HEK293T (cell line): ENCODE measurements at regions not wholly inside any gene's neighbourhood (a gene's known extent, or its start where the extent isn't known, plus 50 kb on each side); places are given as distances from the start of the nearest gene placed in this dataset.

Experiments
- CTCF ChIA-PET: fragments of 350-600 bp; formaldehyde crosslinking; extraction: SDS; loops from one replicate; lab custom pipeline; 2021; ENCODE audit warnings: antibody characterized with exemption, inconsistent platforms; lab: Yijun Ruan, JAX
- POLR2A ChIA-PET: fragments of 350-600 bp; formaldehyde crosslinking; extraction: SDS; loops from one replicate; lab custom pipeline; 2020; ENCODE audit warnings: antibody characterized with exemption, inconsistent platforms; lab: Yijun Ruan, JAX
- DNase-seq: peaks from one replicate; pipeline ENCODE4 v3.0.0; 2012; ENCODE audit warnings: mixed read lengths; ENCODE audit errors: extremely low spot score
- ARNT ChIP-seq: fragments of 450-650 bp; IDR thresholded peaks from 2 replicates; pipeline ENCODE4 v1.6.1; 2017; ENCODE audit warnings: mild to moderate bottlenecking
- BHLHE40 ChIP-seq: fragments of 450-650 bp; IDR thresholded peaks from 2 replicates; pipeline ENCODE4 v1.6.1; 2016; ENCODE audit warnings: mild to moderate bottlenecking, moderate library complexity, borderline replicate concordance
- CTBP1 ChIP-seq: fragments of 450-650 bp; IDR thresholded peaks from 2 replicates; pipeline ENCODE4 v1.6.1; 2016; ENCODE audit warnings: borderline replicate concordance
- ELF4 ChIP-seq: fragments of 450-650 bp; IDR thresholded peaks from 2 replicates; pipeline ENCODE4 v1.6.1; 2017; ENCODE audit warnings: antibody characterized with exemption
- FOXA1 ChIP-seq: fragments of 450-650 bp; IDR thresholded peaks from 2 replicates; pipeline ENCODE4 v1.6.1; 2016; ENCODE audit warnings: mild to moderate bottlenecking
- FOXK2 ChIP-seq: fragments of 450-650 bp; IDR thresholded peaks from 2 replicates; pipeline ENCODE4 v1.6.1; 2016; ENCODE audit warnings: mild to moderate bottlenecking
- FOXM1 ChIP-seq: fragments of 450-650 bp; IDR thresholded peaks from 2 replicates; pipeline ENCODE4 v1.6.1; 2017; ENCODE audit warnings: mild to moderate bottlenecking, borderline replicate concordance
- HDGF ChIP-seq: fragments of 450-650 bp; IDR thresholded peaks from 2 replicates; pipeline ENCODE4 v1.6.1; 2017; ENCODE audit warnings: antibody characterized with exemption, borderline replicate concordance
- L3MBTL2 ChIP-seq: fragments of 450-650 bp; conservative IDR thresholded peaks from 2 replicates; pipeline ENCODE4 v1.6.1; 2016; ENCODE audit warnings: mild to moderate bottlenecking
- LEF1 ChIP-seq: fragments of 450-650 bp; IDR thresholded peaks from 2 replicates; pipeline ENCODE4 v1.6.1; 2017; ENCODE audit warnings: mild to moderate bottlenecking, borderline replicate concordance
- NFRKB ChIP-seq: fragments of 450-650 bp; IDR thresholded peaks from 2 replicates; pipeline ENCODE4 v1.6.1; 2016; ENCODE audit warnings: mild to moderate bottlenecking, moderate library complexity
- SP1 ChIP-seq: fragments of 450-650 bp; IDR thresholded peaks from 2 replicates; pipeline ENCODE4 v1.6.1; 2017
- SUZ12 ChIP-seq: fragments of 450-650 bp; IDR thresholded peaks from 2 replicates; pipeline ENCODE4 v1.6.1; 2016; ENCODE audit warnings: mild to moderate bottlenecking
- TARDBP ChIP-seq: fragments of 450-650 bp; IDR thresholded peaks from 2 replicates; pipeline ENCODE4 v1.6.1; 2016
- ZNF384 ChIP-seq: fragments of 450-650 bp; IDR thresholded peaks from 2 replicates; pipeline ENCODE4 v1.6.1; 2016
- TF ChIP-seq, protein P1 (sequence below): fragments of 450-650 bp; IDR thresholded peaks from 2 replicates; pipeline ENCODE4 v1.6.1; 2016

GRCh38 chr13:107650081-107650701, 565.1 kb downstream of the LIG4 start:
- TF ChIP-seq TARDBP, result no peak
- TF ChIP-seq ELF4, result no peak
- TF ChIP-seq NFRKB, result no peak
- TF ChIP-seq ZNF384, result no peak
- TF ChIP-seq SP1, result no peak
- no peak for TF ChIP-seq ARNT
- no peak for TF ChIP-seq L3MBTL2
- no peak for TF ChIP-seq FOXM1
- TF ChIP-seq BHLHE40, result no peak
- no peak for TF ChIP-seq FOXA1
- no peak for TF ChIP-seq SUZ12
- TF ChIP-seq HDGF, result no peak
- no peak for TF ChIP-seq FOXK2
- TF ChIP-seq, protein P1, sequence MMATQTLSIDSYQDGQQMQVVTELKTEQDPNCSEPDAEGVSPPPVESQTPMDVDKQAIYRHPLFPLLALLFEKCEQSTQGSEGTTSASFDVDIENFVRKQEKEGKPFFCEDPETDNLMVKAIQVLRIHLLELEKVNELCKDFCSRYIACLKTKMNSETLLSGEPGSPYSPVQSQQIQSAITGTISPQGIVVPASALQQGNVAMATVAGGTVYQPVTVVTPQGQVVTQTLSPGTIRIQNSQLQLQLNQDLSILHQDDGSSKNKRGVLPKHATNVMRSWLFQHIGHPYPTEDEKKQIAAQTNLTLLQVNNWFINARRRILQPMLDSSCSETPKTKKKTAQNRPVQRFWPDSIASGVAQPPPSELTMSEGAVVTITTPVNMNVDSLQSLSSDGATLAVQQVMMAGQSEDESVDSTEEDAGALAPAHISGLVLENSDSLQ, result no peak
- no peak for TF ChIP-seq LEF1
- no peak for TF ChIP-seq CTBP1
- CTCF ChIA-PET, result interaction anchor here (0.6 to 0.8 kb wide), 4 partner anchors 9 to 439 kb away, joined by 3 to 4 read pairs (median 3); no protein-coding TSS in a partner anchor
- POLR2A ChIA-PET, result no interaction called here
- DNase-seq, result peak; percentile 14

DNA sequence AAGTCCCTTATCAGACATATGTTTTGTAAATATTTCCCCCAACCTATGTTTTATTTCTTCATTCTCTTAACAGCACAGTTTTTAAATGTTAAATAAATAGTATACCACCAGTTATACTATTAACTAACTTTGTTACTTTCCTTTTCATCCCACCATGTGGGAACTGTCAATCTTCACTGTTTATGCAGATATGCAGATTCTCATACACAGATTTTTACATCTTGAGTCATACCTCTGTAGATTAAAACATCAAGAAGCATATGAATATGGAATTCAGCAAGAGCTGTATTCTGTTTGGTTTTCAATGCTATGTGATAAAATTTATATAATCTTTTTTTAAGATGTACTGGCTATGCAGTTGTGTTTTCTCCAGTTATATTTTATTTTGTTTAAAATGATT, 566.3 kb downstream of the LIG4 start:
- DNase-seq, result no peak
- POLR2A ChIA-PET, result no interaction called here
- CTCF ChIA-PET, result no interaction called here
- TF ChIP-seq NFRKB (no peak), ZNF384 (no peak), HDGF (no peak), FOXK2 (no peak), ELF4 (no peak), LEF1 (no peak), L3MBTL2 (no peak), FOXA1 (no peak), SP1 (no peak), TARDBP (no peak), SUZ12 (no peak), BHLHE40 (no peak), ARNT (no peak), CTBP1 (no peak), FOXM1 (no peak)
- TF ChIP-seq, protein P1, result no peak

DNA sequence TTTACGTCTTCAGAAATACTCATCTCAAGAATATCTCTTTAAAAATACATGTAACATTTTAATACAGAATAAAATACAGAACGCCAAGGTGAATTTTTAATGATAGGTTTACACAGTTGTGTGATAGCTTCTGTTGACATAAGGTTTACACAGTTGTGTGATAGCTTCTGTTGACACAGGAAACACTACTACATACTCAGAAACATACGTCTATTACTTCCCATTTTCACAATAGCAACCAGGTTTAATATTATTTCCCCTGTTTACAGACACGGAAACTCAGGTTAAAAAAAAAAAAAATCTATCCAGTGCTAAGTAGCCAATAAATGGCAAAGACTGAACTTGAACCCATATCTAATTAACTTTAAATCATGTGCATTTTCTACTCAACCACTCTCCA, 571.2 kb downstream of the LIG4 start:
- DNase-seq, result no peak
- TF ChIP-seq ARNT, result no peak
- TF ChIP-seq NFRKB, result no peak
- ChIA-PET POLR2A (no interaction called here), CTCF (no interaction called here)

DNA sequence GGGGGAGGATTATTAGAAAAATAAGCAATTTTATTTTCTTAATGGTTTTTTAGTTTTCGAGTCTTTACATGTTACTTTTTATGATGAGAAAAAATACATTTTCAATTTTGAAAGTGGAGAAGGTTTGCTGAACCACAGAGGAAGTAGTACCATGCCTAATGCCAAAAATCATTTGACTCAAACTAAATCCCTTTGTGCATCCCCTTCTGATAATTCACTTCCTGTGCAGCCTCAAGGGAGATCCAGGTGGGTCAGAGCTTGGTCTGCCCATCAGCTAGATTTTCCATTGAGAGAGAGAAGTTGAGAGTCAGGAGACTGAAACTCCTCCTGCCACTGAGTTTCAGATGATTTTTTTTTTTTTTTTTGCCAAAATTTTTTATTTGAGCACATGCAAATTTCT, 571.7 kb downstream of the LIG4 start:
- CTCF ChIA-PET, result no interaction called here
- DNase-seq, result no peak
- TF ChIP-seq BHLHE40, result no peak
- TF ChIP-seq FOXM1, result no peak
- TF ChIP-seq HDGF, result no peak
- no peak for TF ChIP-seq SUZ12
- no peak for TF ChIP-seq SP1
- TF ChIP-seq FOXK2, result no peak
- TF ChIP-seq ELF4, result no peak
- no peak for TF ChIP-seq FOXA1
- POLR2A ChIA-PET, result no interaction called here

DNA sequence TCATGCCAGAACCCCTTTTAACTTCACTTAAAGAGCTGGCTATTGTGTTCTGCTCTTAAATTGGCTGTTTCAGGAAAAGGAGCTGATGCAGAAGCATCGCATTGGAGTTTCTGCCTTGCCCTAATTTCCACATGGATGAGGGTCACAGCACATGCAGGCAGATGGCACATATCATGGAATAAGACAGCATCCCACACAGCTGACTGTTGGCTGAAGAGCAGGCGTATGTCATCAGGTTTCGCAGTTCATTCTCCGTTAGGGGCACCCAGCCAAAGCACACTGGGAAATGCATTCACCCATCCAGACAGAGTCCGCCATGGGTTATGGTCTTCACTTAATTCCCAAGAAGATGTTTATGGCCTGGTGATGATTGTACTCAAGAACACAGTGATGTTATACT, 572.5 kb downstream of the LIG4 start:
- no peak for DNase-seq
- no peak for TF ChIP-seq NFRKB
- TF ChIP-seq ZNF384, result no peak
- ChIA-PET POLR2A (no interaction called here), CTCF (no interaction called here)

GRCh38 chr13:107641574-107641973, 573.8 kb downstream of the LIG4 start:
- DNase-seq, result no peak
- ChIA-PET CTCF (interaction anchor here (1.4 kb wide), 1 partner anchor 9 kb away, joined by 4 read pairs; no protein-coding TSS in a partner anchor), POLR2A (no interaction called here)
- TF ChIP-seq FOXA1 (no peak), L3MBTL2 (no peak), ELF4 (no peak), ARNT (no peak), BHLHE40 (no peak)

GRCh38 chr13:107625648-107626047, 589.7 kb downstream of the LIG4 start:
- TF ChIP-seq HDGF (no peak), CTBP1 (no peak), ELF4 (no peak), BHLHE40 (no peak), LEF1 (no peak), NFRKB (no peak), ARNT (no peak), FOXK2 (no peak), L3MBTL2 (no peak), TARDBP (no peak), SUZ12 (no peak)
- CTCF ChIA-PET, result no interaction called here
- no peak for DNase-seq
- POLR2A ChIA-PET, result no interaction called here

DNA sequence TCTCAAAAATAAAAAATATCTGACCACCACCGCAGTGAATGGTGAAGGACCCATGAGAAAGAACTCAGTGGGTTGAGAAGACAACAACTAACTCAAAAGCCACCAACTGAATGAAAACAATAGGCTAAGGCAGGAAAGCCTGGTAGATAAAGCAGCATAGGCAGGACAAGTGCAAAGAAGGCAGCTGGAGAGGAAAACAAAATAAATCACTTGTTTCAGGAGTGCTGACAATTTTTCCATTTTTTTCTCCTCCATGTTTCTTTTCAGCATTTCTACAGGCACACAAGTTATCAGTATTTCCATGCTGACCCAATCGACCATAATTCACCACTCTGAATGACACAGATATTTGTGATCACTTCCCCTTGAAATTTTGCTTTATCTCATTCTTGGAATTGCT, 597.8 kb downstream of the LIG4 start:
- no peak for DNase-seq
- POLR2A ChIA-PET, result no interaction called here
- CTCF ChIA-PET, result no interaction called here
- TF ChIP-seq FOXA1, result no peak
- no peak for TF ChIP-seq LEF1
- TF ChIP-seq CTBP1, result no peak
- TF ChIP-seq HDGF, result no peak
- no peak for TF ChIP-seq SP1
- no peak for TF ChIP-seq FOXM1
- TF ChIP-seq NFRKB, result no peak
- no peak for TF ChIP-seq BHLHE40
- TF ChIP-seq, protein P1, result no peak
- TF ChIP-seq ARNT, result no peak
- no peak for TF ChIP-seq TARDBP
- no peak for TF ChIP-seq ELF4
- no peak for TF ChIP-seq L3MBTL2
